GM23248 (cell line): ENCODE measurements at regions not wholly inside any gene's neighbourhood (a gene's known extent, or its start where the extent isn't known, plus 50 kb on each side); places are given as distances from the start of the nearest gene placed in this dataset.
"Not testable (repeated sequence)": the region's sequence is repeated elsewhere in the genome, so short reads cannot be mapped to it uniquely, and the experiment has no call there.

Experiments
- EZH2 ChIP-seq: fragments of 200-600 bp; sonication (generic); IDR thresholded peaks from 2 replicates; pipeline ENCODE4 v1.6.1; 2018; ENCODE audit warnings: antibody characterized with exemption, mild to moderate bottlenecking; ENCODE audit not compliant: insufficient read depth, poor library complexity, severe bottlenecking
- EZH2phosphoT487 ChIP-seq: fragments of 200-600 bp; sonication (generic); IDR thresholded peaks from 2 replicates; pipeline ENCODE4 v1.6.1; 2018; ENCODE audit warnings: antibody characterized with exemption, moderate library complexity, mild to moderate bottlenecking, low read depth; ENCODE audit not compliant: insufficient read depth

DNA sequence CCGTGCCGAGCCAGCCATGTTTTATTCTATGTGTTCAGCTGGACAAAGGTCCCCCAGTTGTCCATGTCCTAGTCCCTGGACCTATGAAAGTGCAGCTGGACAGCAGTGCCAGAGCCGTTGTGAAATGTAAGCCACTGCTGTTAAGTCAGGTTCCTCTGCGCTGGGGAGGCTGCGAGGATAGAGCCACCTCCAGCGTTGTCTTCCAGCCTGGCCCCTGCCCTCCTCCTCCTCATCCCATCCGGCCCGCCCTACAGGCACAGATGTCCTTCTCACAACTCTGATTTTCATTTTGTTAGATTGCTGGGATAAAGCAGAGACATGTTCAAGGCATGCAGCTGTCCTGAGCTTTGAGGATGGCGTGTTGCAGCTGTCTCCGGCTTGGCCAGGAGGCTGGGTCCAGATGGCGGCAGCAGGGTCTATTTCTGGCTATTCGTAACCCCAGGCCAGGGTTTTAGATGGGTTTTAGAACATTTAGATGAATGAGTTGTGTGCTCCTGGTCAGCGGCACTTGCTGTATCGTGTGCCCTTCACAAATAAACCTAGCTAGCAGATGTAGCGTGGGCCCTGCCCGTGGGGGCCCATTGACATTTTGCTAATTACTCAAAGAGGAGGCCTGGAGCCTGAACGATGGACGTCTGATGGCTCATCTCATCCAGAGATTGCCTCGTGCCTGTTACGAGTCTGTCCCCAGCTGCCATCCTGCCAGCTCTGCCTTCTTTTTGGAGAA, 185.7 kb downstream of the LAT start:
- not testable (repeated sequence) for TF ChIP-seq EZH2phosphoT487, EZH2
